VCaP (cell line): ENCODE measurements at regions not wholly inside any gene's neighbourhood (a gene's known extent, or its start where the extent isn't known, plus 50 kb on each side); places are given as distances from the start of the nearest gene placed in this dataset.
"Not testable (repeated sequence)": the region's sequence is repeated elsewhere in the genome, so short reads cannot be mapped to it uniquely, and the experiment has no call there.

ENCODE experiments used
- H3K27ac ChIP-seq: fragments of 450-650 bp; 2 replicates; pipeline ENCODE4 v1.5.1; 2017
- TF ChIP-seq, protein P1 (sequence below): fragments of 450-650 bp; conservative IDR thresholded peaks from 2 replicates; pipeline ENCODE4 v1.5.1; 2017; ENCODE audit warnings: mild to moderate bottlenecking, moderate library complexity

DNA sequence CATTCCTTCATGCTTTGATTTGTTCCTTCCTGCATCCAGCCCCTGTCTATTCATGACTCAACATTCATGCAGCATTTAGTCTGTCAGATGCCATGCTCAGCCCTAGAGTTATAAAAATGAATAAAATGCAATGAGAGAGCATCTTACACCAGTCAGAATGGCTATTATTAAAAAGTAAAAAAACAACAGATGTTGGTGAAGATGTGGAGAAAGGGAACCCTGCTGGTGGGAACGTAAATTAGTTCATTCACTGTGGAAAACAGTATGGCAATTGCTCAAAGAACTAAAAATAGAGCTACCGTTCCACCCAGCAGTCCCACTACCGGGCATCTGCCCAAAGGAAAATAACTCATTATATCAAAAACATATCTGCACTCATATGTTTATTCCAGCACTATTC lies 70.0 kb upstream of the GTF3A start:
- no peak overlapping the region for H3K27ac ChIP-seq
- TF ChIP-seq, protein P1, sequence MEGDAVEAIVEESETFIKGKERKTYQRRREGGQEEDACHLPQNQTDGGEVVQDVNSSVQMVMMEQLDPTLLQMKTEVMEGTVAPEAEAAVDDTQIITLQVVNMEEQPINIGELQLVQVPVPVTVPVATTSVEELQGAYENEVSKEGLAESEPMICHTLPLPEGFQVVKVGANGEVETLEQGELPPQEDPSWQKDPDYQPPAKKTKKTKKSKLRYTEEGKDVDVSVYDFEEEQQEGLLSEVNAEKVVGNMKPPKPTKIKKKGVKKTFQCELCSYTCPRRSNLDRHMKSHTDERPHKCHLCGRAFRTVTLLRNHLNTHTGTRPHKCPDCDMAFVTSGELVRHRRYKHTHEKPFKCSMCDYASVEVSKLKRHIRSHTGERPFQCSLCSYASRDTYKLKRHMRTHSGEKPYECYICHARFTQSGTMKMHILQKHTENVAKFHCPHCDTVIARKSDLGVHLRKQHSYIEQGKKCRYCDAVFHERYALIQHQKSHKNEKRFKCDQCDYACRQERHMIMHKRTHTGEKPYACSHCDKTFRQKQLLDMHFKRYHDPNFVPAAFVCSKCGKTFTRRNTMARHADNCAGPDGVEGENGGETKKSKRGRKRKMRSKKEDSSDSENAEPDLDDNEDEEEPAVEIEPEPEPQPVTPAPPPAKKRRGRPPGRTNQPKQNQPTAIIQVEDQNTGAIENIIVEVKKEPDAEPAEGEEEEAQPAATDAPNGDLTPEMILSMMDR: no peak

DNA sequence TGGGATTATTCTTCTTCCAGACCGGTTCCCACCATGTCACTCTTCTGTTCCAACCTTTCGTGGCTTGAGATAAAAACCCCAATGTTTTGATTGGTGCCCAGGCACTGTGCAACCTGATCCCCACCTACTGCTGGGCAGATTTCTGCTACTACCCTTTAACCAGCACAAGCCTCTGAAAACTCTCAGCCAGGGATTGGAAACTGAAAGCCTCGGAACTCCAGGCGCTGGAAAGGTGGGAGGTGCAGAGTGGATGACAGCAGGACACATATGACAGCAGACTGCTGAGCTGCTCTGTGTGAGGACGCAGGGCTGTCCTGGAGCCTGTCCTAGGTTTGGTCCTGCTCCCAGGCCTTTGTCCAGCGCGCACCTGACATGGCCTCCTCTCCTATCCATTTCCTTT lies 68.5 kb upstream of the GTF3A start:
- TF ChIP-seq, protein P1: no peak
- H3K27ac ChIP-seq: no peak overlapping the region

DNA sequence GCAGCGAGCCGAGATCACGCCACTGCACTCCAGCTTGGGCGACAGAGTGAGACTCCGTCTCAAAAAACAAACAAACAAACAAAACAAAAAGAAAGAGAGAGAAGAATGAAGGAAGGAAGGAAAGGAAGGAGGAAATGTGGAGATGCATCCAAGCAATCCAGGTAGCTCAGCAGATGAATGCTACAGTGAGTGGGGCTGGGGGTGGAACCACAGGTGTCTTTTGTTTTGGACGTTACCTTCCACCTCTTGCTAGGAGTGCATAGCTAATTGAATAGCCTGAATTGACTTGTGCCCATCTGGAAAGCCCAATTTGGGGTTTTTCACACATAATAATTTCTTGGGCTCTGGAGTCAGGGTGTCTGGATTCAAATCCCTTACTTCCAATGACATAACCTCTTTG lies 66.0 kb upstream of the GTF3A start:
- TF ChIP-seq, protein P1: no peak
- no peak overlapping the region for H3K27ac ChIP-seq

DNA sequence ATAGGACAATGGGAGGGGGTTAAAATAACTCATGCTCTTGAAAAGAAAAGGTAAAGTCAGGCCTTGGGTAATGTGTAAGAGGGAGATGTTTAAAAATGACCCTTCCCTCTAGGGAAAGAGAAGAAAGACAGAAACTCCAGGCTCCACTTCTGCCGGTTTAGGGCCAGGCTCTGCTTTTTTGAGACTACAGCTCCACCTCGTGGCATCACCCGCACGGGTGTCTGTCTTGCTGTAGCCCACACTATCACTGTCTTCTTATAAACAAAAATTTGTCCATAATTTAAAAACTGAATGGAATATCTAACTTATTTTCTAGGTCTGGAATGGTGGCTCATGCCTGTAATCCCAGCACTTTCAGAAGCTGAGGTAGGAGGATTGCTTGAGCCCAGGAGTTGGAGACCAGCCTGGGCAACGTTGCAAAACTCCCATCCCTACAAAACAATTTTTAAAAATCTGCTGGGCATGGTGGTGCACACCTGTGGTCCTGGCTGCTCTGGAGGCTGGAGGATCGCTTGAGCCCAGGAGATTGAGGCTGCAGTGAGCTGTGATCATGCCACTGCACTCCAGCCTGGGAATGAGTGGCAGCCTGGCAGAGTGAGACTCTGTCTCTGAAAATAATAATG lies 65.1 kb upstream of the GTF3A start:
- TF ChIP-seq, protein P1: peak; percentile 83
- H3K27ac ChIP-seq: no peak overlapping the region

- H3K27ac ChIP-seq: no peak overlapping the region
- TF ChIP-seq, protein P1: no peak
These were observed 63.9 kb upstream of the GTF3A start for GRCh38 chr13:27360562-27360961.

DNA sequence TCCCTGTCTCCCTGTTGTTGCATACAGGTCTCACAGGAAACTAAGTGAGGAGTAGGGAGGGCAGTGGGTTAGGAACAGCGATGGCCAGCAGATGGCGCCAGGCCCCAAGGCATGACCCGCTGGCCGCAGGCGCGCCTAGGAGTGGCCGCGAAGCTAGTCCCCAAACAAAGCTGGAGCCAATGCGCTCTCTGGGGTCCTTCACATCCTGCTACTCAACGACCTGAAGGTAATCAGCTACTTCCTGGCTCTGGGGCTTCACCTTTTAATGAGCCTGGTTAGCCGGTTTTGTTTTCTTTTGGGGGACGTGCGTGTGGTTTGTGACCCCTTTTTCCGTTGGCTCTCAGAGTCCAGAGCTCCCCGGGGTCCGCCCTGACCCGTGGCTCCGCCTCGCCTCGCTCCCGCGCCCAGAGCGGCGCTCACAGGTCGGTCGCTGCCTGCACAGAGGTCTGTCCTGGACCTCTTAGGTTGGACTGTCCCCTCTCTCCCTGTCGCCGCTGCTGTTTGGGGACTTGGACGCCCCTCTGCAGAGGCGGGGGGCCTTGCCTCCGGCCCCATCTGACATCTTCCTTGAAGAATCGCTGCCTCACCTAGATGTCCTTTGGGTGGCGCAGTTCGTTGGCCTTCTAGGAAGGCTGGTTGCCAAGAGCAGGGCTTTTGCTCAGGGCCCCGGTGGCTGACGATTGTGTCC lies 62.2 kb upstream of the GTF3A start:
- no peak overlapping the region; the same call in 1 of the 2 replicates for H3K27ac ChIP-seq
- TF ChIP-seq, protein P1: peak; percentile 92

DNA sequence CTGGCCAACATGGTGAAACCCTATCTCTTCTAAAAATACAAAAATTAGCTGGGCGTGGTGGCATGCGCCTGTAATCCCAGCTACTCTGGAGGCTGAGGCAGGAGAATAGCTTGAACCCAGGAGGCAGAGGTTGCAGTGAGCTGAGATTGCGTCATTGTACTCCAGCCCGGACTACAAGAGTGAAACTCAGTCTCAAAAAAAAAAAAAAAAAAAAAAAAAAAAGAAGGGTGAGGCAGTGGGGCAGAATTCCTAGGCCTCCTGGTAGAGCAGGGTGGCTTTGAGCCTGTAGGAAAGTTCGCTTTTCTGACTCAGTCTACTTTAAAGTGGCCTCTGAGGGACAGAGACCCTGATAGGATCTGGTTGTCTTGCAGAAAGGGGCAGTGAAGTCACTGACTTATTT lies 60.8 kb upstream of the GTF3A start:
- H3K27ac ChIP-seq: not testable (repeated sequence)

GRCh38 chr13:27367570-27367969 lies 56.8 kb upstream of the GTF3A start:
- TF ChIP-seq, protein P1: no peak
- H3K27ac ChIP-seq: no peak overlapping the region
